T-helper 1 cell treated with Interleukin-12 subunit alpha and Interleukin-12 subunit beta and Interleukin-4 antibody, amounts not matched to agents 30 μg/mL and 1 μg/mL, for 36 hours (primary cell): ENCODE measurements at regions not wholly inside any gene's neighbourhood (a gene's known extent, or its start where the extent isn't known, plus 50 kb on each side); places are given as distances from the start of the nearest gene placed in this dataset.
"Not testable (repeated sequence)": the region's sequence is repeated elsewhere in the genome, so short reads cannot be mapped to it uniquely, and the experiment has no call there.

ENCODE experiments used
- H3K27ac Mint-ChIP-seq: one replicate; pipeline ENCODE4 v1.8.0; 2021; ENCODE audit warnings: mild to moderate bottlenecking, mixed read lengths
- H3K27me3 Mint-ChIP-seq: one replicate; pipeline ENCODE4 v1.8.0; 2021; ENCODE audit warnings: low read depth, mixed read lengths
- H3K36me3 Mint-ChIP-seq: one replicate; pipeline ENCODE4 v1.8.0; 2021; ENCODE audit warnings: low read depth, mixed read lengths
- H3K4me1 Mint-ChIP-seq: one replicate; pipeline ENCODE4 v1.8.0; 2021; ENCODE audit warnings: low read depth, mixed read lengths
- H3K4me3 Mint-ChIP-seq: one replicate; pipeline ENCODE4 v1.8.0; 2021; ENCODE audit warnings: mild to moderate bottlenecking, moderate library complexity, mixed read lengths
- H3K9me3 Mint-ChIP-seq: one replicate; pipeline ENCODE4 v1.8.0; 2021; ENCODE audit warnings: mixed read lengths

DNA sequence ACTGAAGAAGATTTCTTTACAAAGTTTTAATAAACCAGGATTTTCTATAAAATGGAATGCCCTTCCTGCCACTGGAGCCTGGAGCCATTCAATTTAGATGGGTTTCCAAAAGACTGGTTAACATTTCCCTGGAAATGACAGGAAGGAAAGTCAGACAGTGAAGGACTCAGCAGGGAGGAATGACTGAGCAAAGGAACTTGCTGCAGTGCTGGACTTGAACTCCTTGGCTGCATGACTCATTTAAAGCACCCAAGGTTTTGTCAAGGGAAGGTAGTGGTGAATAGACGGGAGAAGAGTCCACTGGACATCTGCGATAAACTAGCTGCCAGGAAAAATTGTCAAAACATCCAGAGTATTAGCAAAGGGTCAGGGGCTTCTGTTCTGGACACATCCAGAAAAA lies 163.8 kb upstream of the SLC28A3 start:
- Mint-ChIP-seq H3K27me3 (no peaks in the 10 kb centered on the region), H3K4me1 (no peaks in the 10 kb centered on the region), H3K9me3 (no peaks in the 10 kb centered on the region), H3K27ac (no peak overlapping the region), H3K36me3 (no peaks in the 10 kb centered on the region), H3K4me3 (no peak overlapping the region)

DNA sequence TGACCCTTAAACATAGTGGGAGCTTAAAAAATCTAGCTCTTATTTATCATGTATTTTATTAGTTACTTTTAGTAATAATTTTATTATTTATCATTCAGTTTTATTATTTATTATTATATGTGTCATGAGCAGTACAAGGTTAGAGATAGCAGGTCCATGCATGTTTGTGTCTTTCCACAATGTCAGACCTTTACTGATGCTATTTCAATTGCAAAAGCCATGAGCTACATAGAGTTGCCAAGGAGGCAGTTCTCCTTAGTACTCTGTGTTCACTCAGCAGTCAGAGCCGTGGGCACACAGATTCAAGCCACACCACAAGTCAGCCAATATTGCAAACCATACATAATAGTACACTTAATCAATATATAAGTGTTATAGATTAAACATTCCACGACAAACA lies 157.9 kb upstream of the NTRK2 start:
- H3K4me3 Mint-ChIP-seq = no peak overlapping the region
- H3K36me3 Mint-ChIP-seq = no peaks in the 10 kb centered on the region
- no peaks in the 10 kb centered on the region for H3K4me1 Mint-ChIP-seq
- no peak overlapping the region for H3K27ac Mint-ChIP-seq
- no peaks in the 10 kb centered on the region for H3K9me3 Mint-ChIP-seq
- H3K27me3 Mint-ChIP-seq = no peaks in the 10 kb centered on the region

DNA sequence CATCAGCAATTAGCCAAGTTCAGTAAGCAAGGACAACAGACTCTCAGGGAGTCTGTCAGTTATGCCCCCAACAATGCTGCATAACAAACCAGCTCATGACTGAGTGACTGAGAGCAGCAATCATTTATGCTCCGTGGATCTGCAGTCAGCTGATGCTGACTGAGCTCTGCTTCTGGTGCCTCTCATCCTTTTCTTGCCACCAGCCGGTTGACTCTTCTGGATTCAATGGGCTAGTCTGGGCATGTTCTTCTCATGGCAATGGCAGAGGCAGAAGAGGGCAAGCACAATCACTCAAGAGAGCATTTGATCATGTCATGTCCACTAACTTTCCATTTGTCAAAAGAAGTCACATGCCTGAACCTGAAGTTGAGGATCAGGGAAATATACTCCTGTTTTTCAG lies 157.0 kb upstream of the NTRK2 start:
- Mint-ChIP-seq H3K27me3 (no peaks in the 10 kb centered on the region), H3K4me1 (no peaks in the 10 kb centered on the region), H3K36me3 (no peaks in the 10 kb centered on the region), H3K27ac (no peak overlapping the region), H3K4me3 (no peak overlapping the region), H3K9me3 (no peaks in the 10 kb centered on the region)

DNA sequence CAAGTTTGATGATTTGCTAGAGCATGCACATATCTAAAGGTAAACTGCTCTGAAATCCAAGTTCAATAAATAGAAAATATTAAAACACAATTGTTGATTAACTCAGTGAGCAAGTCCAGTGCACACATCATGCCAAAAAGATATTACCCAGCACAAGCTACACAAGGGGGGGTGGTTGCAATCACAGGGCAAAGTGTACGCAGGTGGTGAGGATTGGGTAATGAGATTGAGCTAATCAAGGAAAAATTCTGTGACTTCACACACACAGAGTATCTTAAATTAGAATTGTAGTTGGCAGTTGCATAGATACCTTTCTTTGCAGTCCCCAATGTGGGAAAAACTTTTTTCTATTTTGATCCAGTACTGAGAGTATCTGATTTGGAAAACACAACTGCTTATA lies 156.1 kb upstream of the NTRK2 start:
- H3K27ac Mint-ChIP-seq = no peak overlapping the region
- H3K4me3 Mint-ChIP-seq = no peak overlapping the region
- no peaks in the 10 kb centered on the region for H3K4me1 Mint-ChIP-seq
- no peaks in the 10 kb centered on the region for H3K9me3 Mint-ChIP-seq
- no peaks in the 10 kb centered on the region for H3K36me3 Mint-ChIP-seq
- no peaks in the 10 kb centered on the region for H3K27me3 Mint-ChIP-seq

DNA sequence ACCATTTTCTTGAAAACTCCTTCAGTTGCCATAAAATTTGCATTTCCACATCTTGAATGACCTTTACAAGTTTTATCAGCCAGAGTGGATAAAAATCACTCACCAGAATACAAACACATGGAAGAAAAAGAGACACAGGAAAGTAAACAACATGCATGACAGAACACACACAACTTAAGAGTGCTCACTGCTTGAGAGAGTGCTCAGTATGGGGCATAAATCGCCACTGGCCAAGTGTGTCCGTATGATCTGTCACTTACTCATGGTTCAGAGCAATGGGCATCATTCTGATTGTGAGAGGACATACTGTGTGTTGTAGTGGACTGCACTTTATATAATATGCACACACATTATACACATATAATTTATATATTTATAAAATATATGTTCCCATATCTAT lies 155.6 kb upstream of the NTRK2 start:
- no peak overlapping the region for H3K27ac Mint-ChIP-seq
- H3K27me3 Mint-ChIP-seq = no peaks in the 10 kb centered on the region
- H3K4me3 Mint-ChIP-seq = no peak overlapping the region
- no peaks in the 10 kb centered on the region for H3K9me3 Mint-ChIP-seq
- no peaks in the 10 kb centered on the region for H3K36me3 Mint-ChIP-seq
- H3K4me1 Mint-ChIP-seq = no peaks in the 10 kb centered on the region

DNA sequence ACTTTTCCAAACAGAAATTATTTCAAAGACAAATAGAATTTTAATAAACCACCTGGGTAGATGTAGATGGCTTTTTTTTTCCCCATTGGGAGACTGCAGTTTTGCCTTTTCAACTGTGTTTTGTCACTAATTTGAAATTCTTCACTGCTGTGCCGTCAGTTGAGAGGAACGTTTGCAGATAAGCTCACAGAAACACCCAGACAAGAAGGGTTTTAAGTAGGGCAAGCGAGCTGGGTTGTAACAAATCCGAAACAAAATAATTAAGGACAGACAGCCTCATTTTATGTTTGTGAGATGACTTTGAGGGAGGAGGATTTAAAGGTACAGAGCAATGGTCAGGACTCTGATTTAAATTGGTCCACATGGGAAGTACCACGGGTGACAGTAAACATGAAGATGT lies 155.1 kb upstream of the NTRK2 start:
- no peaks in the 10 kb centered on the region for H3K36me3 Mint-ChIP-seq
- no peak overlapping the region for H3K27ac Mint-ChIP-seq
- H3K27me3 Mint-ChIP-seq = no peaks in the 10 kb centered on the region
- H3K4me3 Mint-ChIP-seq = no peak overlapping the region
- H3K4me1 Mint-ChIP-seq = no peaks in the 10 kb centered on the region
- H3K9me3 Mint-ChIP-seq = no peaks in the 10 kb centered on the region

DNA sequence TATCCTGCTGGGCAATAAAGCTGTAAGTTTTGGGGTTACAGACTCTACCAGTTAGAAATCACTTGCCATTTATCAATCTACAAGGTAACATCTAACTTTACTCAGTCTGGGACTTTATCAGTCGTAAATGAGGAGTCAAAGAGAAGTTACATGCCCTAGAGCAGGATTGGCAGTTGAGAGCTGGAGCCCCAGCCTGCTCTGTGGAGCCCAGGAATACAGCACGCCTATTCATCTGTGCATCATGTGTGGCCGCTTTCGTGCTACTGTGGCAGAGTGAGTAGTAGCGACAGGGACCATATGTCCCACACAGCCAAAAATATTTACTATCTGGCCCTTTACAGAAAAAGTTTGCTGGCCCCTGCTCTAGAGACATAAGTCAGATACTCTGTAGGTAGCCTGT lies 152.5 kb upstream of the NTRK2 start:
- no peaks in the 10 kb centered on the region for H3K27me3 Mint-ChIP-seq
- H3K4me1 Mint-ChIP-seq = no peaks in the 10 kb centered on the region
- no peaks in the 10 kb centered on the region for H3K9me3 Mint-ChIP-seq
- no peak overlapping the region for H3K4me3 Mint-ChIP-seq
- H3K36me3 Mint-ChIP-seq = no peaks in the 10 kb centered on the region
- H3K27ac Mint-ChIP-seq = no peak overlapping the region

DNA sequence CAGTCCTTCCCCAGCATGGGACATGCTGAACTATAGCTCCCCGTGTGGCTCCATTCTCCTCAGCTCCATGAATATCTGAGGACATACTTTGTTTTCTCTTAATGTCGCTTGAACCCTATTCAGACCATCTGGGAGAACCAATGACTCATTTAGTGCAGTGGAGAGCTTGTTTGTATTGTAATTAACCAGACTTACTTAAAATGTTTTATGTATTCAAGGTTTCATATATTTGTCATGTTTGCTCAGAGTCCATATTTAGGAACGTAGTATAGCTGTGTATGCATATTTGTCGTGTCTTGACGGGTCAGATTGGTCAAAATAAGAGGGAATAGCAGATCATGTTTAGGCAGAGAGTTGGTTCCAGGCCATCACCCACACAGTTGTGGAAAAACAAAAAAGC lies 150.1 kb upstream of the NTRK2 start:
- Mint-ChIP-seq H3K36me3 (no peaks in the 10 kb centered on the region), H3K27ac (no peak overlapping the region), H3K4me1 (no peaks in the 10 kb centered on the region), H3K9me3 (no peaks in the 10 kb centered on the region), H3K4me3 (no peak overlapping the region), H3K27me3 (no peaks in the 10 kb centered on the region)

DNA sequence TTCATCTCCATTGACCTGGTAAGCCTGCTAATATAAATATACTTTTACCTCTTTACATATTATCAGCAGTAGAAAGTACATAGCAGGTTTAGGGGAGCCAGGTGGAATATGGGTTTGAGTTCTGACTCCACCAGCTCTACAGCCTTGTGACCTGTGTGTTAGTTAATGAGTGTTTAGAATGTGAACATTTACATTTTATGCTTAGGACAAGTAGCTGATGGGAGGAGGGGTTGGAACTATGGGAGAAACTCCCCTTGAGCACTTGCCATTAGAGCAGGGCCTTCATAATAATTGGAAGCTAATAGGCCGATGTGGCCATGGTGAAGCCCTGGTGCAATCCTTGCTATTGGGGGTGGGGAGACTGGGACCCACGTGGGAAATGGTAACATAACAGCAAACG lies 148.3 kb upstream of the NTRK2 start:
- no peaks in the 10 kb centered on the region for H3K27me3 Mint-ChIP-seq
- no peaks in the 10 kb centered on the region for H3K4me1 Mint-ChIP-seq
- no peak overlapping the region for H3K4me3 Mint-ChIP-seq
- no peak overlapping the region for H3K27ac Mint-ChIP-seq
- H3K9me3 Mint-ChIP-seq = no peaks in the 10 kb centered on the region
- H3K36me3 Mint-ChIP-seq = no peaks in the 10 kb centered on the region

DNA sequence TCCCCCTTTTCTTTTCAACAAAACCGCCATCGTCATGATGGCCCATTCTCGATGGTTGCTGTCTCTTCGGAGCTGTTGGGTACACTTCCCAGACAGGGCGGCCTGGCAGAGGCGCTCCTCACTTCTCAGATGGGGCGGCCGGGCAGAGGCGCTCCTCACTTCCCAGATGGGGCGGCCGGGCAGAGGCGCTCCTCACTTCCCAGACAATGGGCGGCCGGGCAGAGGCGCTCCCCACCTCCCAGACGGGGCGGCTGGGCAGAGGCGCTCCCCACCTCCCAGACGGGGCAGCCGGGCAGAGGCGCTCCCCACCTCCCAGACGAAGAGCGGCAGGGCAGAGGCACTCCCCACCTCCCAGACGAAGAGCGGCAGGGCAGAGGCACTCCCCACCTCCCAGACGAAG lies 143.3 kb upstream of the NTRK2 start:
- H3K27ac Mint-ChIP-seq = not testable (repeated sequence)
- H3K9me3 Mint-ChIP-seq = peaks cover 17% of the 10 kb centered on the region

DNA sequence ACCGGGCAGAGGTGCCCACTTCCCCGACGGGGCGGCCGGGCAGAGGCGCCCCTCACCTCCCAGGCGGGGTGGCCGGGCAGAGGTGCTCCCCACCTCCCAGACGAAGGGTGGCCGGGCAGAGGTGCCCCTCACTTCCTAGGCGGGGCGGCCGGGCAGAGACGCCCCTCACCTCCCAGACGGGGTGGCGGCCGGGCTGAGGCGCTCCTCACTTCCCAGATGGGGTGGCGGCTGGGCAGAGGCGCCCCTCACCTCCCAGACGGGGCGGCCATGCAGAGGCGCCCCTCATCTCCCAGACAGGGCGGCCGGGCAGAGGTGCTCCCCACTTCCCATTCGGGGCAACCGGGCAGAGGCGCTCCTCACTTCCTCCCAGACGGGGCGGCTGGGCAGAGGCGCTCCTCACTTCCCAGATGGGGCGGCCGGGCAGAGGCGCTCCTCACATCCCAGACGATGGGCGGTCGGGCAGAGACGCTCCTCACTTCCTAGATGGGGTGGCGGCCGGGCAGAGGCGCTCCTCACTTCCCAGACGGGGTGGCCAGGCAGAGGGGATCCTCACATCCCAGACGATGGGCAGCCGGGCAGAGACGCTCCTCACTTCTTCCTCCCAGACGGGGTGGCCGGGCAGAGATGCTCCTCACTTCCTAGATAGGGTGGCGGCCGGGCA lies 142.3 kb upstream of the NTRK2 start:
- not testable (repeated sequence) for H3K4me3 Mint-ChIP-seq, H3K4me1 Mint-ChIP-seq, H3K27me3 Mint-ChIP-seq, H3K27ac Mint-ChIP-seq, H3K36me3 Mint-ChIP-seq
- H3K9me3 Mint-ChIP-seq = peaks cover 17% of the 10 kb centered on the region

More for the DNA sequence above, 143.3 kb upstream of the NTRK2 start:
- H3K4me3 Mint-ChIP-seq, H3K27me3 Mint-ChIP-seq, H3K4me1 Mint-ChIP-seq, H3K36me3 Mint-ChIP-seq: not testable (repeated sequence)

DNA sequence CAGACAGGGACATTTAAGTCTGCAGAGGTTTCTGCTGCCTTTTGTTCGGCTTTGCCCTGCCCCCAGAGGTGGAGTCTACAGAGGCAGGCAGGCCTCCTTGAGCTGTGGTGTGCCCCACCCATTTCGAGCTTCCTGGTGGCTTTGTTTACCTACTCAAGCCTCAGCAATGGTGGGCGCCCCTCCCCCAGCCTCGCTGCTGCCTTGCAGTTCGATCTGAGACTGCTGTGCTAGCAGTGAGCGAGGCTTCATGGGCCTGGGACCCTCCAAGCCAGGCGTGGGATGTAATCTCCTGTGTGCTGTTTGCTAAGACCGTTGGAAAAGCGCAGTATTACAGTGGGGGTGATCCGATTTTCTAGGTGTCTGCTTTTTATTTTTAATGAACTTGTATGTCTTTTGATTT lies 133.6 kb upstream of the NTRK2 start:
- not testable (repeated sequence) for H3K27ac Mint-ChIP-seq, H3K4me3 Mint-ChIP-seq, H3K36me3 Mint-ChIP-seq, H3K4me1 Mint-ChIP-seq, H3K27me3 Mint-ChIP-seq
- peaks cover 26% of the 10 kb centered on the region for H3K9me3 Mint-ChIP-seq

DNA sequence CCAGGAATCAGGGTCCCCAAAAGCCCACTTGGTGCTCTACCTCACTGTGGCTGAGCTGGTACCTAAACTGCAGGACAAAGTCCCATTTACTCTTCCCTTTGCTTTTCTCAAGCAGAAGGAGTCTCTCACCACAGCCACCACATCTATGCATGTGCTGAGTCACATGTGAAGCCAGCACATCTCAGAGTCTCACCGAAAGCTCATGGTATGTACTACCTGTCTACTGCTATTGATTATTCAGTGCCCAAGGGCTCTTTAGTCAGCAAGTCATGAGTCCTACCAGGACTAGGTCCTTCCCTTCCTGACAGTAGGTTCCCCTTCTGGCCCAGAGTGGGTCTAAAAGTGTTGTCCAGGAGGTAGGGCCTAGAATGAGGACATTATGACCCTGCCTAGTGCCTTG lies 130.7 kb upstream of the NTRK2 start:
- no peak overlapping the region for H3K4me3 Mint-ChIP-seq
- no peak overlapping the region for H3K27ac Mint-ChIP-seq
- no peaks in the 10 kb centered on the region for H3K4me1 Mint-ChIP-seq
- peaks cover 26% of the 10 kb centered on the region for H3K9me3 Mint-ChIP-seq
- H3K27me3 Mint-ChIP-seq = no peaks in the 10 kb centered on the region
- no peaks in the 10 kb centered on the region for H3K36me3 Mint-ChIP-seq

DNA sequence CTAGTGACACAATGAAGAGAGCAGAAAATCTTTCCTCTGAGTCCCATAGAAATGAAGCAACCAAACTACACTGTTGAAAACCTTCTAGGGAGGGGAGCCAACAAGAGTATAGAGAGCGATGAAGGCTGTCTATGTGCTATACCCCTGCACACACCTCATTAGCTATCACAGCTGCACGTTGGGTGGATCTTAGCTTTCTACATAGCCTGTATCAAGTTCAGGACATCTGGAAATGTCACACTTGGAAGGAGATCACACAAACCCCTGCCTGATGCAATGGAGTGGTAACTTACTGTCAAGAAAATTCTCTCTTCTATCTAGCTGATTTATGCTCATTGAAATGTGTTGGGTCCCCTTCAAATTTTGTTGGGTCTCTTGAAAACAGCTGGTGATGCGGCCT lies 127.0 kb upstream of the NTRK2 start:
- Mint-ChIP-seq H3K27me3 (no peaks in the 10 kb centered on the region), H3K4me3 (no peak overlapping the region), H3K9me3 (peaks cover 10% of the 10 kb centered on the region), H3K36me3 (no peaks in the 10 kb centered on the region), H3K27ac (no peak overlapping the region), H3K4me1 (no peaks in the 10 kb centered on the region)

DNA sequence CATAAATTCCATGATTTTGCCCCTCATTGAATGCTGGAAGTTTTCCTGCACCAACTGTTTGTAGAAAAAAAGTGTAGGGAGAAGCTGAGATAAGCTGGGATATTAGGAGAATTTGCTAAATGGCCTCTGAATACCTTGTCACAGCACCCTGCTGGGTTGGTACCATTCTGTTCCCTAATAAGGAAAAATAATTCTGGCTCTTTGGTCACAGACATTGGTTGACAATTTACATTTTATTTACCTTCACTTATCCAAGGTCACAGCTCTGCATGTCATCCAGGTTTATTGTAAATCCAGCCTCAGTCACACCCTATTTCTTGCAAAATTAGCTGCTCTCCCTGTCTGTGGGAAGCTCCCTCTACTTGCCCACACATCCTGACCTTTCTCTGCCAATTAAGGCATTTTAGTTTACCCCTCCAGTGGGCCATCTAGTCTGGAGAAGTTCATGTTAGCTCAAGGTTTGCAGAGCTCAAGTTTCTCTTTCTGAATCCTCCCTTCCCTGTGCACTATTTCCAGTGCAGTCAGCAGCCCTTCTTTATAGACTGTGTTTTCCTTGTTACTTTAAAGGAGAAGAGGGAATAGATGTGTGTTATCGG lies 115.4 kb upstream of the NTRK2 start:
- Mint-ChIP-seq H3K27ac (no peak overlapping the region), H3K9me3 (no peaks in the 10 kb centered on the region), H3K4me1 (no peaks in the 10 kb centered on the region), H3K4me3 (no peak overlapping the region), H3K36me3 (no peaks in the 10 kb centered on the region), H3K27me3 (peaks cover 11% of the 10 kb centered on the region)

DNA sequence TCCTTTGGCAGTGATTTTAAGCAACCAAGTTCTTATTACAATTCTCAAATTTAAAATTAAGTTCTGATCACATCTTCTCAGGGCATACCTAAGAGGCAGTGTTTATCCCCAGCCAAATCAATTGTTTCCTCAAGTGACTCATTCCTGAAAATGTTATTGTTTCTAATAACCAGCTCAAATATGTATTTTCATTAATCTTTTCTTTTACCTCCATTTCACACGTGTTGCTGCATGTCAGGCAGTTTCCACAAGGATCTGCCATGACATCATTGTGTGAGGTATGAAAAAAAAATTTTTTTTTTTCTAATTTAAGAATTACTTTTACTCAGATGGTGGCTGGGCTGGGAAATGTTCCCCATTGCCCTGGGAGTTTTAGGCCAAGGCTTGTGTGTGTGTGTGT lies 113.0 kb upstream of the NTRK2 start:
- Mint-ChIP-seq H3K36me3 (no peaks in the 10 kb centered on the region), H3K27ac (no peak overlapping the region), H3K9me3 (no peaks in the 10 kb centered on the region), H3K27me3 (peaks cover 3% of the 10 kb centered on the region), H3K4me1 (no peaks in the 10 kb centered on the region), H3K4me3 (no peak overlapping the region)
